ENCODE measurements at regions not wholly inside any gene's neighbourhood (a gene's known extent, or its start where the extent isn't known, plus 50 kb on each side); places are given as distances from the start of the nearest gene placed in this dataset.

GRCh38 chr22:49502126-49502826 is 325.4 kb downstream of the BRD1 start:
- no peak for DNase-seq (ENCODE audit: low read depth, low spot score)
- Mint-ChIP-seq H3K36me3 (ENCODE audit: low read depth) (no peaks in the 10 kb centered on the region), H3K4me3 (no peak overlapping the region), H3K27ac (ENCODE audit: unreplicated experiment) (no peak overlapping the region), H3K9me3 (peaks cover 2% of the 10 kb centered on the region), H3K27me3 (ENCODE audit: low read depth) (no peaks in the 10 kb centered on the region), H3K4me1 (no peaks in the 10 kb centered on the region)
- TF ChIP-seq CTCF (conservative IDR thresholded peaks at IDR 0.05), result no peak

GRCh38 chr22:49500942-49501395 is 326.7 kb downstream of the BRD1 start:
- H3K36me3 Mint-ChIP-seq (ENCODE audit: low read depth), result no peaks in the 10 kb centered on the region
- no peak overlapping the region for H3K4me3 Mint-ChIP-seq
- H3K27ac Mint-ChIP-seq (ENCODE audit: unreplicated experiment), result no peak overlapping the region
- H3K9me3 Mint-ChIP-seq, result no peaks in the 10 kb centered on the region
- no peak for TF ChIP-seq CTCF (conservative IDR thresholded peaks at IDR 0.05)
- DNase-seq (ENCODE audit: low read depth, low spot score), result no peak
- no peaks in the 10 kb centered on the region for H3K4me1 Mint-ChIP-seq
- no peaks in the 10 kb centered on the region for H3K27me3 Mint-ChIP-seq (ENCODE audit: low read depth)

GRCh38 chr22:49500076-49500460 is 327.6 kb downstream of the BRD1 start:
- Mint-ChIP-seq H3K27me3 (ENCODE audit: low read depth) (no peaks in the 10 kb centered on the region), H3K9me3 (no peaks in the 10 kb centered on the region), H3K36me3 (ENCODE audit: low read depth) (no peaks in the 10 kb centered on the region), H3K4me1 (no peaks in the 10 kb centered on the region), H3K27ac (ENCODE audit: unreplicated experiment) (no peak overlapping the region), H3K4me3 (no peak overlapping the region)
- no peak for DNase-seq (ENCODE audit: low read depth, low spot score)
- no peak for TF ChIP-seq CTCF (conservative IDR thresholded peaks at IDR 0.05)

GRCh38 chr22:49499433-49500075 is 328.1 kb downstream of the BRD1 start:
- H3K4me1 Mint-ChIP-seq, result no peaks in the 10 kb centered on the region
- no peak for DNase-seq (ENCODE audit: low read depth, low spot score)
- H3K27ac Mint-ChIP-seq (ENCODE audit: unreplicated experiment), result no peak overlapping the region
- no peaks in the 10 kb centered on the region for H3K9me3 Mint-ChIP-seq
- no peak overlapping the region for H3K4me3 Mint-ChIP-seq
- H3K36me3 Mint-ChIP-seq (ENCODE audit: low read depth), result no peaks in the 10 kb centered on the region
- TF ChIP-seq CTCF (conservative IDR thresholded peaks at IDR 0.05), result no peak
- H3K27me3 Mint-ChIP-seq (ENCODE audit: low read depth), result no peaks in the 10 kb centered on the region

- no peaks in the 10 kb centered on the region for H3K36me3 Mint-ChIP-seq (ENCODE audit: low read depth)
- no peaks in the 10 kb centered on the region for H3K9me3 Mint-ChIP-seq
- no peaks in the 10 kb centered on the region for H3K27me3 Mint-ChIP-seq (ENCODE audit: low read depth)
- no peaks in the 10 kb centered on the region for H3K4me1 Mint-ChIP-seq
- no peak for TF ChIP-seq CTCF (conservative IDR thresholded peaks at IDR 0.05)
- no peak overlapping the region for H3K4me3 Mint-ChIP-seq
- H3K27ac Mint-ChIP-seq (ENCODE audit: unreplicated experiment), result no peak overlapping the region
- DNase-seq (ENCODE audit: low read depth, low spot score), result no peak
Observed at GRCh38 chr22:49497266-49497665, 330.4 kb downstream of the BRD1 start.

Measured in neural crest cell (in vitro differentiated cells).